H1 (cell line): ENCODE measurements at regions not wholly inside any gene's neighbourhood (a gene's known extent, or its start where the extent isn't known, plus 50 kb on each side); places are given as distances from the start of the nearest gene placed in this dataset.

Experiments used
- CTCF ChIA-PET: fragments of 300-600 bp; sonication (Branson Sonifier 250); formaldehyde crosslinking; loops from one replicate; lab custom pipeline; 2021; ENCODE audit not compliant: partially characterized antibody; lab: Charles Lee
- POLR2A ChIA-PET: fragments of 300-600 bp; sonication (Branson Sonifier 250); formaldehyde crosslinking; loops from one replicate; lab custom pipeline; 2021; ENCODE audit warnings: inconsistent platforms; ENCODE audit not compliant: partially characterized antibody; lab: Charles Lee
- DNase-seq, 2 experiments: peaks; one replicate each; pipeline versions ENCODE4 v3.0.0 to v3.0.0-alpha.2; 2010 to 2022; ENCODE audit warnings: low spot score in 2 of 2, low read depth in 1 of 2, mixed read lengths in 1 of 2
- FAIRE-seq: peaks from 2 replicates; lab custom pipeline; 2011; peaks lifted over from hg19 to GRCh38; lab: Jason Lieb, UNC
- H2AFZ ChIP-seq: 2 replicates; pipeline ENCODE4 v1.8.1; 2012; ENCODE audit warnings: low read length, inconsistent platforms
- H2AK5ac ChIP-seq: 2 replicates; pipeline ENCODE4 v1.6.1; 2013; ENCODE audit warnings: low read depth, low read length
- H2BK120ac ChIP-seq: replicated peaks from 2 replicates; pipeline ENCODE3; 2013; ENCODE audit warnings: low read depth, low read length, inconsistent platforms
- H2BK12ac ChIP-seq: 2 replicates; pipeline ENCODE4 v1.6.1; 2013; ENCODE audit warnings: low read depth, low read length
- H2BK15ac ChIP-seq: 2 replicates; pipeline ENCODE4 v1.6.1; 2013; ENCODE audit warnings: low read length
- H2BK20ac ChIP-seq: 2 replicates; pipeline ENCODE4 v1.6.1; 2013; ENCODE audit warnings: low read length
- H2BK5ac ChIP-seq: 2 replicates; pipeline ENCODE4 v1.6.1; 2013; ENCODE audit warnings: low read depth, low read length
- H3K14ac ChIP-seq: 2 replicates; pipeline ENCODE4 v1.6.1; 2013; ENCODE audit warnings: inconsistent platforms; ENCODE audit not compliant: insufficient read length
- H3K18ac ChIP-seq: 2 replicates; pipeline ENCODE4 v1.6.1; 2013; ENCODE audit warnings: low read length; ENCODE audit errors: extremely low read depth
- H3K23ac ChIP-seq: 2 replicates; pipeline ENCODE4 v1.6.1; 2013; ENCODE audit warnings: inconsistent platforms; ENCODE audit not compliant: insufficient read length
- H3K23me2 ChIP-seq: 2 replicates; pipeline ENCODE4 v1.6.1; 2013; ENCODE audit warnings: low read depth, low read length
- H3K27ac ChIP-seq: 2 replicates; pipeline ENCODE4 v1.6.1; 2011; ENCODE audit warnings: low read depth, low read length, inconsistent platforms
- H3K27me3 ChIP-seq, 4 experiments: replicated peaks in 1 of 4; 1 replicate in 1 of 4; 2 replicates in 3 of 4; pipeline versions ENCODE4 v1.6.1 to v1.8.1; 2011 to 2013; ENCODE audit warnings: low read length in 3 of 4, mild to moderate bottlenecking in 3 of 4, inconsistent platforms in 2 of 4, mixed read lengths in 2 of 4, moderate library complexity in 1 of 4; ENCODE audit not compliant: control insufficient read depth in 3 of 4, insufficient read depth in 3 of 4; ENCODE audit errors: extremely low read depth in 1 of 4
- H3K36me3 ChIP-seq, 4 experiments: 2 replicates each; pipeline versions ENCODE4 v1.6.1 to v1.8.1; 2011 to 2013; ENCODE audit warnings: mild to moderate bottlenecking in 4 of 4, low read length in 3 of 4, moderate library complexity in 2 of 4, control low read depth in 1 of 4, inconsistent platforms in 1 of 4; ENCODE audit not compliant: insufficient read depth in 4 of 4, control insufficient read depth in 2 of 4
- H3K4ac ChIP-seq: replicated peaks from 2 replicates; pipeline ENCODE3; 2013; ENCODE audit warnings: low read length, low read depth, mixed read lengths, inconsistent platforms; ENCODE audit not compliant: insufficient read length
- H3K4me1 ChIP-seq, 4 experiments: replicated peaks in 1 of 4; 1 replicate in 1 of 4; 2 replicates in 3 of 4; pipeline versions ENCODE4 v1.6.1 to v1.8.1; 2011 to 2013; ENCODE audit warnings: low read length in 3 of 4, inconsistent platforms in 2 of 4, mixed read lengths in 1 of 4; ENCODE audit not compliant: insufficient read depth in 4 of 4, control insufficient read depth in 3 of 4
- H3K4me2 ChIP-seq, 2 experiments: 2 replicates each; pipeline versions ENCODE4 v1.6.1 to v1.8.1; 2011 to 2013; ENCODE audit warnings: low read depth in 2 of 2, low read length in 2 of 2, control low read depth in 1 of 2, inconsistent platforms in 1 of 2, mild to moderate bottlenecking in 1 of 2; ENCODE audit not compliant: insufficient read depth in 1 of 2
- H3K4me3 ChIP-seq, 4 experiments: fragments of 200-600, 300-600 bp in 1 of 4; sonication (generic), shearing (Covaris generic), sonication (Bioruptor Twin) in 1 of 4; 2 replicates each; pipeline versions ENCODE4 v1.5.1 to v1.8.1; 2011 to 2016; ENCODE audit warnings: low read length in 4 of 4, low read depth in 3 of 4, control low read depth in 2 of 4, inconsistent platforms in 2 of 4, mild to moderate bottlenecking in 2 of 4, mixed read lengths in 1 of 4, moderate library complexity in 1 of 4; ENCODE audit not compliant: insufficient read depth in 2 of 4; ENCODE audit errors: extremely low read depth in 1 of 4
- H3K56ac ChIP-seq: replicated peaks from 2 replicates; pipeline ENCODE3; 2013; ENCODE audit warnings: low read depth, mild to moderate bottlenecking, mixed read lengths, low read length, inconsistent platforms; ENCODE audit not compliant: insufficient read length
- H3K79me1 ChIP-seq: 2 replicates; pipeline ENCODE4 v1.6.1; 2013; ENCODE audit warnings: low read depth, low read length, control low read depth
- H3K79me2 ChIP-seq, 2 experiments: 2 replicates each; pipeline versions ENCODE4 v1.6.1 to v1.8.1; 2012 to 2013; ENCODE audit warnings: low read length in 2 of 2, mild to moderate bottlenecking in 2 of 2, inconsistent platforms in 1 of 2; ENCODE audit not compliant: insufficient read depth in 2 of 2, control insufficient read depth in 1 of 2
- H3K9ac ChIP-seq, 4 experiments: replicated peaks in 1 of 4; 1 replicate in 1 of 4; 2 replicates in 3 of 4; pipeline versions ENCODE4 v1.6.1 to v1.8.1; 2011 to 2013; ENCODE audit warnings: low read depth in 3 of 4, low read length in 3 of 4, control low read depth in 2 of 4, mild to moderate bottlenecking in 2 of 4, moderate library complexity in 2 of 4, inconsistent platforms in 1 of 4; ENCODE audit errors: extremely low read depth in 1 of 4
- H3K9me3 ChIP-seq, 2 experiments: 2 replicates each; pipeline versions ENCODE4 v1.6.1 to v1.8.1; 2012 to 2013; ENCODE audit warnings: mild to moderate bottlenecking in 2 of 2, moderate library complexity in 2 of 2, control low read depth in 1 of 2, inconsistent platforms in 1 of 2, low read depth in 1 of 2, low read length in 1 of 2, mixed read lengths in 1 of 2; ENCODE audit not compliant: insufficient read depth in 2 of 2
- H4K20me1 ChIP-seq, 2 experiments: replicated peaks in 1 of 2; 2 replicates each; pipeline versions ENCODE3 to v1.8.1; 2011 to 2013; ENCODE audit warnings: inconsistent platforms in 2 of 2, low read length in 2 of 2, mild to moderate bottlenecking in 1 of 2; ENCODE audit not compliant: insufficient read depth in 2 of 2, control insufficient read depth in 1 of 2
- H4K5ac ChIP-seq: 2 replicates; pipeline ENCODE4 v1.6.1; 2013; ENCODE audit warnings: low read length, low read depth, mixed read lengths, inconsistent platforms; ENCODE audit not compliant: insufficient read length
- H4K8ac ChIP-seq: 2 replicates; pipeline ENCODE4 v1.8.0; 2013; ENCODE audit warnings: mild to moderate bottlenecking, moderate library complexity, low read length, inconsistent platforms; ENCODE audit not compliant: insufficient read depth; ENCODE audit errors: extremely low read depth
- H4K91ac ChIP-seq: replicated peaks from 2 replicates; pipeline ENCODE3; 2013; ENCODE audit warnings: low read length, mixed read lengths, inconsistent platforms; ENCODE audit not compliant: insufficient read length
- ASH2L ChIP-seq: fragments of 200-600, 300-600 bp; sonication (generic); IDR thresholded peaks from one replicate; pipeline ENCODE4 v1.7.1; 2017; ENCODE audit warnings: low read length
- CHD2 ChIP-seq: IDR thresholded peaks from 2 replicates; pipeline ENCODE4 v1.6.1; 2012; ENCODE audit warnings: low read length, improper control_type of control experiment
- CTBP2 ChIP-seq: IDR thresholded peaks from 2 replicates; pipeline ENCODE4 v1.7.0; 2011; ENCODE audit warnings: borderline replicate concordance, mild to moderate bottlenecking, moderate library complexity, mixed read lengths, low read length; ENCODE audit not compliant: insufficient read depth, insufficient read length
- EP300 ChIP-seq, 2 experiments: IDR thresholded peaks; 1 replicate in 1 of 2; 2 replicates in 1 of 2; pipeline ENCODE4 v1.6.1; 2011 to 2012; ENCODE audit warnings: low read depth in 2 of 2, low read length in 2 of 2, mild to moderate bottlenecking in 2 of 2, borderline replicate concordance in 1 of 2, inconsistent platforms in 1 of 2, moderate library complexity in 1 of 2
- FOSL1 ChIP-seq: IDR thresholded peaks from 2 replicates; pipeline ENCODE4 v1.6.1; 2011; ENCODE audit warnings: mild to moderate bottlenecking, low read depth, low read length, moderate library complexity; ENCODE audit not compliant: insufficient read depth
- HDAC2 ChIP-seq, 2 experiments: fragments of 300-600 bp in 1 of 2; sonication (generic) in 1 of 2; IDR thresholded peaks; 2 replicates each; pipeline ENCODE4 v1.6.1; 2011 to 2012; ENCODE audit warnings: low read depth in 2 of 2, low read length in 2 of 2, mild to moderate bottlenecking in 2 of 2, moderate library complexity in 2 of 2, borderline replicate concordance in 1 of 2, inconsistent platforms in 1 of 2
- KDM4A ChIP-seq: IDR thresholded peaks from one replicate; pipeline ENCODE4 v1.7.1; 2012; ENCODE audit warnings: low read depth, mild to moderate bottlenecking, moderate library complexity, low read length, inconsistent platforms; ENCODE audit not compliant: severe bottlenecking
- KDM5A ChIP-seq: fragments of 200-600 bp; IDR thresholded peaks from 2 replicates; pipeline ENCODE4 v1.7.1; 2012; ENCODE audit warnings: mild to moderate bottlenecking, low read length, inconsistent platforms, mixed read lengths
- MAFK ChIP-seq: IDR thresholded peaks from 2 replicates; pipeline ENCODE4 v1.6.1; 2012; ENCODE audit warnings: low read depth, mild to moderate bottlenecking, improper control_type of control experiment, low read length
- SIN3A ChIP-seq, 2 experiments: IDR thresholded peaks in 1 of 2; conservative IDR thresholded peaks in 1 of 2; 2 replicates each; pipeline ENCODE4 v1.6.1; 2011 to 2012; ENCODE audit warnings: low read length in 2 of 2, improper control_type of control experiment in 1 of 2, low read depth in 1 of 2, mild to moderate bottlenecking in 1 of 2
- SIX5 ChIP-seq: IDR thresholded peaks from 2 replicates; pipeline ENCODE4 v1.6.1; 2011; ENCODE audit warnings: mild to moderate bottlenecking, low read depth, low read length
- TAF1 ChIP-seq: IDR thresholded peaks from 2 replicates; pipeline ENCODE4 v1.6.1; 2011; ENCODE audit warnings: mild to moderate bottlenecking, low read depth, low read length
- TEAD4 ChIP-seq: IDR thresholded peaks from 2 replicates; pipeline ENCODE4 v1.6.1; 2012; ENCODE audit warnings: low read depth, low read length, inconsistent platforms, mixed read lengths
- YY1 ChIP-seq: IDR thresholded peaks from 2 replicates; pipeline ENCODE4 v1.6.1; 2011; ENCODE audit warnings: low read depth, mild to moderate bottlenecking, low read length
- ZNF274 ChIP-seq: IDR thresholded peaks from 2 replicates; pipeline ENCODE4 v1.7.0; 2012; ENCODE audit warnings: low read length, borderline replicate concordance; ENCODE audit errors: extremely low read depth
- WGBS, 2 experiments: shearing (Covaris generic) in 1 of 2; methylation state at CpG; one replicate each; pipeline versions ENCODE4 v1.1.6 to v1.1.7; 2013 to 2015; ENCODE audit warnings: low lambda C conversion rate in 2 of 2, mixed read lengths in 2 of 2, inconsistent platforms in 1 of 2, low coverage in 1 of 2, missing lambda C conversion rate in 1 of 2; ENCODE audit not compliant: insufficient replicate concordance in 2 of 2, insufficient coverage in 1 of 2, insufficient read length in 1 of 2; ENCODE audit errors: extremely low coverage in 1 of 2, missing lambda C conversion rate in 1 of 2; 5-methylcytosine and 5-hydroxymethylcytosine counted together

- Histone ChIP-seq H2BK120ac (no peak overlapping the region), H2BK12ac (no peak overlapping the region), H3K4me3 (no peak overlapping the region), H4K8ac (no peak overlapping the region), H3K18ac (no peak overlapping the region), H3K4ac (no peak overlapping the region), H2BK20ac (no peak overlapping the region), H3K27me3 (no peaks in the 10 kb centered on the region), H3K4me1 (peaks cover 0 to 11% (median 6%) of the 10 kb centered on the region in 4 experiments; a peak in 5 of 7 replicates), H4K91ac (no peak overlapping the region), H3K9me3 (no peaks in the 10 kb centered on the region), H3K23ac (no peak overlapping the region), H3K79me2 (no peaks in the 10 kb centered on the region), H3K27ac (no peak overlapping the region), H2AK5ac (no peak overlapping the region), H2BK15ac (no peak overlapping the region), H3K23me2 (no peaks in the 10 kb centered on the region), H3K79me1 (no peaks in the 10 kb centered on the region), H4K20me1 (no peaks in the 10 kb centered on the region), H3K9ac (no peak overlapping the region), H3K36me3 (no peaks in the 10 kb centered on the region), H3K14ac (no peak overlapping the region), H4K5ac (no peak overlapping the region), H3K56ac (no peak overlapping the region), H2AFZ (no peak overlapping the region), H2BK5ac (no peak overlapping the region), H3K4me2 (no peak overlapping the region)
- no peak for FAIRE-seq
- ChIA-PET POLR2A (no interaction called here), CTCF (no interaction called here)
- DNase-seq: no peak
- WGBS, 2 experiments: 91% methylated on average over 1 of the region's 1 CpG; no CpG with 5 or more reads in 1 of the 2 experiments
- no peak for TF ChIP-seq CTBP2
- TF ChIP-seq SIX5: no peak
- no peak for TF ChIP-seq FOSL1
- no peak for TF ChIP-seq HDAC2 (IDR thresholded peaks at IDR 0.05; ENCODE audit: borderline replicate concordance in 1 of 2, low read depth in 2 of 2, low read length in 2 of 2)
- no peak for TF ChIP-seq KDM4A
- TF ChIP-seq TAF1: no peak
- no peak for TF ChIP-seq SIN3A (conservative IDR thresholded peaks at IDR 0.05 in 1 of 2, IDR thresholded peaks at IDR 0.05 in 1 of 2; ENCODE audit: low read depth in 1 of 2, low read length in 2 of 2)
- TF ChIP-seq CHD2: no peak
- no peak for TF ChIP-seq TEAD4
- no peak for TF ChIP-seq KDM5A
- TF ChIP-seq YY1: no peak
- no peak for TF ChIP-seq ASH2L
- TF ChIP-seq ZNF274: no peak
- TF ChIP-seq MAFK: no peak
- no peak for TF ChIP-seq EP300 (IDR thresholded peaks at IDR 0.05; ENCODE audit: borderline replicate concordance in 1 of 2, low read depth in 2 of 2, low read length in 2 of 2)
Measured at GRCh38 chr16:59213952-59214351, 479.8 kb upstream of the GOT2 start.
